ENCODE measurements at regions not wholly inside any gene's neighbourhood (a gene's known extent, or its start where the extent isn't known, plus 50 kb on each side); places are given as distances from the start of the nearest gene placed in this dataset.

GRCh38 chr12:125454786-125455480, 389.7 kb downstream of the AACS start:
- Histone ChIP-seq H4K20me1 (ENCODE audit: low read depth, low read length) (no peaks in the 10 kb centered on the region), H3K9me2 (replicated peaks; ENCODE audit: insufficient read depth, low read length) (no peaks in the 10 kb centered on the region), H3K27ac (ENCODE audit: low read depth, low read length) (no peak overlapping the region), H3K9ac (ENCODE audit: low read length) (no peak overlapping the region), H3K27me3 (ENCODE audit: low read length) (no peaks in the 10 kb centered on the region), H3K4me3 (ENCODE audit: insufficient read depth, low read length, poor library complexity, severe bottlenecking) (no peak overlapping the region), H3K36me3 (ENCODE audit: low read length) (no peaks in the 10 kb centered on the region), H3K9me3 (ENCODE audit: insufficient read depth, low read length) (0 out of 2 replicates have a peak, but pooled peaks cover 11% of the 10 kb centered on the region), H2AFZ (ENCODE audit: low read depth, low read length, severe bottlenecking) (no peak overlapping the region), H3K79me2 (ENCODE audit: insufficient read depth, low read length) (no peaks in the 10 kb centered on the region), H3F3A (ENCODE audit: insufficient read depth) (no peaks in the 10 kb centered on the region), H3K4me2 (ENCODE audit: low read depth, low read length, poor library complexity, severe bottlenecking) (no peak overlapping the region)
- TF ChIP-seq EZH2phosphoT487 (conservative IDR thresholded peaks at IDR 0.05; ENCODE audit: low read length): no peak
- no peak for TF ChIP-seq CTCF (IDR thresholded peaks at IDR 0.05; ENCODE audit: insufficient read depth, low read length, poor library complexity, severe bottlenecking)

DNA sequence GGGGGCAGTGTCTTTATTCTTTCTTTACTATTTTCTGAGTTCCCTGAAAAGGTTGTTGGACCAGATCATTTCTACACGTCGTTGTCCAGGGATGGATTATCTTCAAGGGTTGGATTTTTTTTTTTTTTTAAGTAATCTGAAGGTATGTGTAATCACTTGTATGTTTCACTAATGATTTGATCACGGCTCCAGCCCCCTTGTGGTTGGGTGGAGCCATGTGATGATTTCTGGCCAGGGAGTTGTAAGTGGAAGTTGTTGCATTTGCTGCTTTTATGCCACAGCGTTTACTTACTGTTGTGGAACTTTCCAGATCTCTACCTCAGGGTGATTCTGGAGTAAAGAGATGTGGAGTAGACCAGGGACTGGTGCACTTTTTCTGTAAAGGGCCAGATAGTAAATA, 390.3 kb downstream of the AACS start:
- H3K36me3 ChIP-seq (ENCODE audit: low read length): no peaks in the 10 kb centered on the region
- H4K20me1 ChIP-seq (ENCODE audit: low read depth, low read length): no peaks in the 10 kb centered on the region
- H3K9me2 ChIP-seq (replicated peaks; ENCODE audit: insufficient read depth, low read length): no peaks in the 10 kb centered on the region
- TF ChIP-seq CTCF (IDR thresholded peaks at IDR 0.05; ENCODE audit: insufficient read depth, low read length, poor library complexity, severe bottlenecking) (no peak), EZH2phosphoT487 (conservative IDR thresholded peaks at IDR 0.05; ENCODE audit: low read length) (no peak)
- H3F3A ChIP-seq (ENCODE audit: insufficient read depth): no peaks in the 10 kb centered on the region
- H3K27ac ChIP-seq (ENCODE audit: low read depth, low read length): no peak overlapping the region
- 0 out of 2 replicates have a peak, but pooled peaks cover 11% of the 10 kb centered on the region for H3K9me3 ChIP-seq (ENCODE audit: insufficient read depth, low read length)
- no peaks in the 10 kb centered on the region for H3K27me3 ChIP-seq (ENCODE audit: low read length)
- no peaks in the 10 kb centered on the region for H3K79me2 ChIP-seq (ENCODE audit: insufficient read depth, low read length)
- H3K9ac ChIP-seq (ENCODE audit: low read length): no peak overlapping the region
- H2AFZ ChIP-seq (ENCODE audit: low read depth, low read length, severe bottlenecking): no peak overlapping the region
- H3K4me2 ChIP-seq (ENCODE audit: low read depth, low read length, poor library complexity, severe bottlenecking): no peak overlapping the region
- no peak overlapping the region for H3K4me3 ChIP-seq (ENCODE audit: insufficient read depth, low read length, poor library complexity, severe bottlenecking)

- Histone ChIP-seq H3K9ac (ENCODE audit: low read length) (no peak overlapping the region), H3K36me3 (ENCODE audit: low read length) (no peaks in the 10 kb centered on the region), H3K27ac (ENCODE audit: low read depth, low read length) (no peak overlapping the region), H3K79me2 (ENCODE audit: insufficient read depth, low read length) (no peaks in the 10 kb centered on the region), H3K27me3 (ENCODE audit: low read length) (no peaks in the 10 kb centered on the region), H3K4me2 (ENCODE audit: low read depth, low read length, poor library complexity, severe bottlenecking) (no peak overlapping the region), H3K4me3 (ENCODE audit: insufficient read depth, low read length, poor library complexity, severe bottlenecking) (no peak overlapping the region), H2AFZ (ENCODE audit: low read depth, low read length, severe bottlenecking) (no peak overlapping the region), H4K20me1 (ENCODE audit: low read depth, low read length) (no peaks in the 10 kb centered on the region), H3F3A (ENCODE audit: insufficient read depth) (no peaks in the 10 kb centered on the region), H3K9me2 (replicated peaks; ENCODE audit: insufficient read depth, low read length) (no peaks in the 10 kb centered on the region), H3K9me3 (ENCODE audit: insufficient read depth, low read length) (no peaks in the 10 kb centered on the region)
- TF ChIP-seq CTCF (IDR thresholded peaks at IDR 0.05; ENCODE audit: insufficient read depth, low read length, poor library complexity, severe bottlenecking) (no peak), EZH2phosphoT487 (conservative IDR thresholded peaks at IDR 0.05; ENCODE audit: low read length) (no peak)
Observed at GRCh38 chr12:125458552-125459268, 393.5 kb downstream of the AACS start.
